ENCODE measurements at regions not wholly inside any gene's neighbourhood (a gene's known extent, or its start where the extent isn't known, plus 50 kb on each side); places are given as distances from the start of the nearest gene placed in this dataset.

DNA sequence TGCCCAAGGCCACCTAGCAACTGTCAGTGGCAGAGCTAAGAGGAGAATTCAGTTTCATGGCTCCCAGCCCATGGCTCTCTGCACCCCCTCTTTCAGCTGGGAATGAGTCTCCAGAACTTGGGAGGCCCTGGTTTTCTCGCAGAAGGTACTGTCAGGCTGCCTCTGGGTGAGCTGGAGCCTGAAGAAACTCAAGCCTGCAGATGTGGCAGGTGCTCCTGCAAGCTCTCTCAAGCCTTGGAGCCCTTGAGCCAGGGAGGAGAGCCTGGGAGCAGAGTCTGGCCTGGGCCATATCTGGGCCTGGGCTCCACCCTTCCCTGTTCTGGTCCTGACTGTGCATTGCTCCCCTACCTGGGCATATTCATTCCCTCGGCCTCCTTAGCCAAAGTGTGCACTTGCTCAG, 74.4 kb upstream of the TLE3 start:
- no peak for DNase-seq

DNA sequence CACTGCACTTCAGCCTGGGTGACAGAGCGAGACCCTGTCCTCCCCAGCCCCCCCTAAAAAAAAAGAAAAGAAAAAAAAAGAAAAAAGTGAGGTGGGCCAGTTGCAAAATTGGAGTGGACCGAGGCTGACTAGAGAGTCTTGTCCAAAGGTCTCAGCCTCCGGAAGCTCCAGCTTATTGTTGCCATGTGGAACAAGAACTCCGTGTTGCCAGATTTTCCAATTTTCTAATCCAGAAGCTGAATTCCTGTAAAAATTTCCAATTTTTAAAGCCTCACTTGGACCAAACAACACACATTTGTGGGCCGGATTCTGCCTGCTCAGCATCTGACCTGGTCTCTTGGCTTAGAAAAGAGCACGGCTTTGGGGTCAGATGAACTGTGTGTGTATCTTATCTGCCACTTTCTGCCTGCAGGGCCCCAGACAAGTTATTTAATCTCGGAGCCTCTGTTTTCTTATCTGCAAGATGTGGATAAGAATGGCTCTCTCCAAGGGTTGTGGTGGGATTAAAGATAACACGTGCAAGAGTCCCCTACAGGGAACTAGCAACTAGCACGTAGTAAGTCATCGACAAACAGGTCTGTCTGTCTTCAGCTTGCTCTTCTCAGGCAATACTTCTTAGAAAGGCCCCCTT, 73.7 kb upstream of the TLE3 start:
- no peak for DNase-seq

DNA sequence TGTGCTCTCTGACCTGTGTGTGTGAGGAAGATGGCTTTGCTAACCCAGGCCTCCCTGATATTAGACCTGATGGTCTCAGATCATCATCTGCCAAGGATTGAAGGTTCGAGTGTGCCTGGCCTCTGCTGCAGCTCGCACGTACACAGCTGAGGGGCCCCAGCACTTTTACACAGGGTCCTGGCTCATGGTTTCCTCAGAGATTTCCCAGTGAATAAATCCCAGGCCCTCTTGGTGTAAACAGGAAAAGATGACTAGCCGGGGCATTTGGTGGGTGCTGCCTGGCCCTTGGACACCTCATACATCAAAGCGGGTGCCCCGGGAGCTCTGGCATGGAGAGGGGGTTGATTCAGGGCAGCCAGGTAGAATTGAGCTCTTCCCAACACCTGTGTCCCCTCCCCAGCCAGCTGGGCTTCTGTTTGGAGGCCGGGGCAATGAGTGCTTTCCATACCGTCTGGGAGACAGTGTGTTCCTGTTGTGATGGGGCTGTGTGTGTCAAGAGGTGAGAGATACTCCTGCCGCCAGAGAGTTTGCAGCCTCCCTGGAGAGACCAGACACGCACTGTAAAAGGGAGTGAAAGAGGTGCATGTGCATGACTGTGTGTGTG, 72.5 kb upstream of the TLE3 start:
- no peak for DNase-seq

DNA sequence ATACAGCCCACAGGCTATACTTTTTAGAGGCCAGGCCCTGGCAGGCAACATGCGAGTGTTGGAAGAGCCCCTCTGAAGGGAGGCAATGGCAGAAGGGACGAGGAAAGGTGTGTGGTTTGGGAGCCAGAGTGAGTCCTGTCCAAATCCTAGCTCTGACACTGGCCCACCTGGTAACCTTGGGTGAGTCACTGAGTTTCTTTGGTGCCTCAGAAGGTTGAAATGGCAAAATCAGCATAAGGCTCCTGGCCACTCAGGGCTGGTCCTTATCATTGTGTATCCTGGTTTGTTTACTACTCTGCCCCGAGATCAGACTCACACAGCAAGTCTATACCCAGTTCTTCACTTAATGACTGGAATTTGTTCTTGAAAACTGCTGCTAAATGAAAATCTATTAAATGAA, 71.4 kb upstream of the TLE3 start:
- no peak for DNase-seq

DNA sequence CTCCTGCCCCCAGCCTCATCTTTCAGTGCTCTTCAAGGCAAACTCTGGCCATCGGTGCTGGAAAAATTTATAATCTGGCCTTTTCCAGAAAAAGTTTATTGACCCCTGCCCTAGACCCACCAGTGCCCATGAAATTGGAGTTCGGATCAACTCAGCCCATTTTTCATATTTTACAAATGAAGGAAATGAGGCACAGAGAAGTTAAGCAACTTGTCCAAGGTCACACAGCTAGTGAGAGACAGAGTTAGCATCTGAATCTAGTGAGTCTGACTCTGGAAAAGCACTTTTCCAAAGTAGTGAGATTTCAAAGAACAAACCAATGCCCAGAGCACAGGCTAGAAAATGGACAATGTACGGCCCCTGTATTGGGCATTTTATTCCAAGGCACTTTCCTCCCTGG, 69.4 kb upstream of the TLE3 start:
- DNase-seq, result no peak

DNA sequence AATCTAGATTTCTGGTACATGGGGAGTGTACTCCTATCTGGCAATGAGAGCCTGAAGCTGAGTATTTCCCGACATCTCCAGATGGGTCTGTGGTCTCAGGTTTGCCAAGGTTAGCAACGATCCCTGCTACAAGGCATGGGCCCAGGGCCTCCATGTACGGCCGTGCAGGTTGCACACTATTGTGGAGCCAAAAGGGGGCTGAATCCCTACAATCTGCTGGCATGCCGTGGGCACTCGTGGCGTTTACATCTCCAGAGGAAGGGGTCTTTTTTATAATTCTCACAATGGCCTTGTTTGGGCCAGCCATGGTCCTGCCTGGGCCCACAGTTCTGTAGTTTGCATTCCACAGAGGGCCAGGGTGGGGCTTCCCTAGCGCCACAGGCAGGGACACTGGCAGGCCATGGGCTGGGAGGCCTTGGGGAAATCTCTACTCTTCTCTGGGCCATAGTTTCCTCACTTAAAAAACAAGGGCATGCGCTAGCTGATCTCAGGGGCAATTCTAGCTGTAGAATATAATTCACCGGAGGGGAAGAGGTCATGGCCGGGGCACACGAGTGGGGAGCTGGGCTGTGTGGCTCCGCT, 68.9 kb upstream of the TLE3 start:
- DNase-seq, result no peak

DNA sequence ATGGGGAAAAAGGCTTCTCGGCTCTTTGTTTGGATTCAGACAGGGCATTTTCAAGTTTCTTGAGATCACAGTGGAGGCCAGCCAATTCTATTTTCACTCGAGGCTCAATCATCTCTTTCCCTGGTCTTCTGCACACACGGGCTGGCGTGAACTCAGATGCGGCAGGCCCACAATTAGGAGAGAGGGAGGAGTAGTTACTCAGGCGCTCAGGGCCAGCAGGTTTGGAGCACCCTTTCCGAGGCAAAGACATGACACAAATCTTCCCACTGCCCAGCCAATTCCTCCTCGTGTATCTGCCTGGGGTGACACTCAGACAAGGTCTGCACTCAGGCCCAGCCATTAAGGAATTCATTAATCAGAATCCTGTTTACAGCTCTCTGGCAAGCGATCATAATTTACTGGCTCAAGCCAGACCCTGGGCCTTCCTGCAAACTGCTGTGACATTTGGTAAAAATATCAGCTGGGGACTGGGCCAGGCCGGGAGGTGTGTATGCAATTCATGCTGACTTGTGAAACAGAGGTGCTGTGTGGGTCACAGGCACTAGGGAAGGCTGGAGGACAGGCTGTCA, 68.1 kb upstream of the TLE3 start:
- DNase-seq, result no peak

DNA sequence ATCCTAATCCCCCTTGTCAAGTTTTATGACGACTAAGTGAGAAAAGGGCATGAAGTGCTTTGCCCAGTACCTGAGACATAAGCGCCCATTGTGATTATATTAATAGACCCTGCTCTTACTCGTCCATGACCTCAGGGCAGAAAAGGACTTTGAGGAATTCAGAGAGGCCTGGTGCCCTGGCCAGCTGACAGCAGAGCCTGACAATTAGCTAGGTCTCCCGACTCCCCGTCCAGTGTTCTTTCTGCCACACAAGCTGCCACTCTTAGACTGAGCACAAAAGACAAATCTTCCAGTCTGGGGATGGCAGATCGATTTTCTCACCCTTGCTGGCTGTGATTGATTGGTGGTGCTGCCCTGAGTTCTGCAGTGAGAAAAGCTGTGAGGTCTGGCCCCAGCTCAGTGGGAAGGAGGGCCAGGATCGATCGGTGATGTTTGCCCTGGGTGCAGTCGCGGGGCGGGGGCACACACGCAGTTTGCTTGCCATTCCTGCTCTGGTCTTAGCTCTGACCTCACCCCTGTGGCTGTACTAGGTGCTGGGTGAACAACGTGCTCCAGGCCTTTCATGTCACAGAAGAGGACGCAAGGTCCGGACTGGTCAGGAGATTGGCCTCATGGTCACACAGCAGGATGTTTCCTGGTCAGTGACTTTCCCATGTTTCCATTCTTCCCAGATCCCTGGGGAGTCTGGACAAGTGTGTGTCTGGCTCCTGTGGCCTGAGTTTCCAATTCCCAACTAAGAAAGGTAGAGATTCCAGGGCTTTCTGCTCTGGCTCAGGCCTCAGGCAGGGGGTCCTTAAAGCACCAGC, 67.4 kb upstream of the TLE3 start:
- DNase-seq, result no peak

DNA sequence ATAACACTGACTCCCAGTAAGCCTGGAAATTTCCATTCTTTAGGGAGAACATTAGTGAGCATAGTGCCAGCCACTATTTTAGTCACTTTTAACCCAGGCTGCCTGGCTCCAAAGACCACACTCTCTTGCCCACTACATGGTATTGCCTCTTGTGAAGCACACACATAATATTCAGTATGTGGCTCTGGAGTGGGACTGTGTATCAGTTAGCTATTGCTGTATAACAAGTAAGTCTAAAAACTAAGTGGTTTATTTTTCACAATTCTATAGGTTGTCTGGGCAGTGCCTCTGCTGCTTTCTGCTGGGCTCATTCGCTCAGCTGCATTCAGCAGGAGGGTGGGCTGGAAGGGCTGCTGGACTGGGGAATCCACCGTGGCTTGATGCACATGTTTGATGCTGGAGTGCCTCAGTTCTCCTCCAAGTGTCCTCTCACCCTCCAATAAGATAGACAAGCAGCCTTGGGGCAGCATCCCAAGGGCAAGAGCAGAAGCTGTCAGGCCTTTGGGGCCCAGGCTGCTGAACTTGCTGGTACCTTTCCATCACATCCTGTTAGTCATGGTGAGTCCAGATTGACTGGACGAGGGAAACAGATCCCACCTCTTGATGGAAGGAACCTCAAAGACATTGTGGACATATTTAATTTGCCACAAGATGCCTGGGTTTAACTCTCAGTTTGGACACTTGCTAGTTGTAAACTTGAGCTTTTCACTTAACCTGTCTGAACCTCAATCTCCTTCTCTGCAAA, 66.6 kb upstream of the TLE3 start:
- no peak for DNase-seq

DNA sequence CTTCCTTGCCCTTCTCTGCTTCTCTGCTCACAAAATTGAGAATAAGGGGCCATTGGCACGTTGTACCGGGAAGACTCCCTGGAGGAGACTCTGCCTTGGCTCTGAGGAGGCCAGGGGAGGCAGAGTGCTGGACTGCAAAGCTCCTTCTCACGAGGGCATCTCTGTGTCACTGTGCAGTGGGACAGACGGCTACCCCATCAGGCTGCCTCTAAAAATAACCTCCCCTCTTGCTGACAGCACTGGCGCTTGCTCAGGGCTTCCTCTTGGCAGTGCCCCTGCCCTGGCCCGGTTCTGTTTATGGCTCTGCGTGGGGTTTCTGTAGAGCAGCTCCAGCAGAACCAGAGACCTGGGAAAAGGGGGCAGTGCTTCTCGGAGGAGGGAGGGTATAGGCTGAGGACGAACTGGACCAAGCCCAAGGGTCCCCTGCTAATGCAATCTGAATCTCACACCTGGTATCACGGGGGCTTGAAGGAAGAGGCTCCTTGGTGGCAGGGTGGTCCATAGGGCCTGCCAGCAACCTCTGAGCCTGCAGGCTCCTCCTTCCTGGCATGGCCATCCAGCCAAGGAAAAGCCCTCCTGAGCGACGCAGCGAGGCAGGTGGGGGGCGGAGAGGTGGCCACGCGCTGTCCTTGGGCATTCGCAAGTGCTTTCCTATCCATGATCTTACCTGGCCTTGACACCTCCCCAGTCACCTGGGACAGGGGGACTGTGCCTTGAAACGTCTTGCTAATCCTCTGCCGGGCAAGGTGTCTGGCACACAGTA, 63.3 kb upstream of the TLE3 start:
- no peak for DNase-seq

DNA sequence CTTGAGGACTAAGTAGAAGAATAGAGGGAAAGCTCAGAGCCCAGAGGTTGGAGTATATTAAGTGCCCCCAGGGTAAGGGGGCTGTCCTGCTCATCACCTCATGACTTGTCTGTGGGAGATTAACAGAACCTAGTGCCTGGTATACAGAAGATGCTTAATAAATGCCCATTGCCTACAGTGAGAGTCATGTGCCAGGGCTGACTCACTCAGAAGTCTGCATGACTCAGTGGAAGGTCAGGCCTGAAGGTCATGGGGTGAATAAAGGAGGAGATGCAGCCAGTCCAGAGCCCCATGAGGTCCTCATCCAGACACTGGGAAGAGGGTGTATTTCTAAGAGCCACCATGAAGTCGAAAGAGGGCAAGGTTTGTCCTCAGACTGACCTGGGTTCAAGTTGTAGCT, 62.5 kb upstream of the TLE3 start:
- no peak for DNase-seq

DNA sequence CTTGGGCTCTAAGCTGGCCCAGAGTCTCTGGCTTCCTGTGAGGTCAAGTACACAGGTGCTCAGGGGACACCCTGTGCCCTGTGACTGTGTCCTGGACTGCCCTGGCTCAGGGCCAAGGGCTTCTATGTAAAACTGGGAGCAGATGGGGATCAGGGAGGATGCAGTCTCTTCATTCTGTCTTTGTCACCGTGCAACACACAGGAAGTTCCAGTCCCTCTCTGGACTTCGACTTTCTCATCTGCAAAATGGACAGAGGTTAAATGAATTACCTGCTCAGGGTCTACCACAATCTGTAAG, 61.9 kb upstream of the TLE3 start:
- no peak for DNase-seq

DNA sequence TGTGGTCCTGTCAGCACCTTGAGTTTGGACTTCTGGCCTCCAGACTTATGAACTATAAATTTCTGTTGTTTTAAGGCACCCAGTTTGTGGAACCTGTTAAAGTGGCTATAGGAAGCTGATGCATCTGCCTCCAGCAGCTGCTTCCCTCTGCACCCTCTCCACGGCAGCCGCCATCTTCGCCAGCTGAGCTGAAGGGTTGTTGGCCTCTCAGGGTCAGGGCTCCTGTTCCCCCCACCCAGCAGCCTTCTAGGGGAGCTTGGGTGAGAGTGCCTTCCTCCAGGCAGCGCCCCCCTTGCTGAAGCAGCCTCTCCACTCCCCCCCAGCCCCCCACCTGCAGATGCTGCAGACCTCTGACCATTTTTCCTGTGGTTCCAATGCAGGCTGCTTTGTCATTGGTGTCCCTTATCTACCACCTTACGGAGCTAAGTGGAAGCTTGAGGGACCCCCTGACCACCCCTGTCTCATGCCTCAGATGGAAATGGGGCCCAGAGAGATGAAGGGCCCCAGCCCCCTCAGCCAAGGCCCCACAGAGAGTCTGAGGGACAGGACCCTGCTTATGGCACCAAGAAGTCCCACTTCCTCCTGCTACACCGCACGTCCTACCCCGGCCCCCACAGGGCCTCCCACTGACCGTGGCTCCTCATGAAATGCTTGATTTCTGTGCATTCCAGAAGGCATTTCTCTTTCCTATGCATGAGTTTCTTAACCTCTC, 61.4 kb upstream of the TLE3 start:
- no peak for DNase-seq

DNA sequence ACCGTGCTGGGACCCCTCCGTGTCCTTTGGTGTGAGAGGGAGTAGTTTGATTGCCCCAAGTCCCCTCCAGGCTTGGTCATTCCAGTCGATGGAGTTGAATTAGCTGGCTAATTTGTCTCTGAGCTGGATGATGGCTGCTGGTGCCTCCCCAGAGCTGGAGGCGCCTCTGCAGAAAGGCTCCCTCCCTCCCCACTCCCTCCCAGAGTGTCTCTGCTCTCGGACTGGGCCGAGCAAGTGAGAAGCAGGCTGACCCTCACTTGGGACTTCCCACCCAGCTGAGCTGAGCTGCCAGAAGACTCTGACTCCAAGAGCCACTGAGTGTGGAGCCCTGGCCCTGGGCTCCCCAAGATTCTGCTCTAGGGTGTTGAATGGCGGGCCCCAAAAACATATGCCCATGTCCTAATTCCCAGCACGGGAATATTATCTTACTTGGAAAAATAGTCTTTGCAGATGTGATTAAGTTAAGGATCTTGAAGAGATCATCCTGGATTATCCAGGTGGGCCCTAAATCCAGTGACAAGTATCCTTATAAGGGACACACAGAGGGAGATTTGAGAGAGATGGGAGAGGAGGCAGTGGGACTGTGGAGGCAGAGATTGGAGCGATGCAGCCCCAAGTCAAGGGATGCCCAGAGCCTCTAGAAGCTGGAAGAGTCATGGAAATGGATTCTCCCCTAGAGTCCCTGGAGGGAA, 60.7 kb upstream of the TLE3 start:
- no peak for DNase-seq

DNA sequence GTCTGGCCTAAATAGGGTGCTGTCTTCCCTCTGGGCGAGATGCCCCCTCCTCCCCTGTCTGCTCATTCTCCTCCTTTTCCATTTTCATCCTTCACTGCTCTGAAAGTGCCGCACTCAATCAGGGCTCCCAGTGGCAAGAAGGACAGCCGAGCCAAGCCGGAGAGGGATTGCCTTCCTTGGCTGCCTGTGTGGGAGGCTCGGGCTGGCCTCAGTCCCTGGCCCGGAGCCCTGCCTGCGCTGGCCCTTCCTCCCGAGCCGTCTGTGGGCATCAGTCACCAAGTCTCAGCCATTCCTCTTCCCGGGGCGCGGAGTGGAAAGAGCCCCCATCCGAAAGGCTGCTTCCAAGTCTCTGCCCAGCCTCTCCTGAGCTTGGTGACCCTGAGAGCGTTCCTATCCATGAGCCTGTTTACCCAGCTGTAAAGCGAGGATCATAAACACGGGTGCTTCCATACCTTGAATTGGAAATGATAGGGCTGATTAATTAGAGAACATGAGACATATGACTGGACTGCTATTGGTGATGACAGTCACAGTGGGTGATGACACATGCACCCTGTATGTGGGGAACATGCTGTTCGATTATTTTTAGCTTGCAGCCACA, 59.1 kb upstream of the TLE3 start:
- DNase-seq, result peak; percentile 56

DNA sequence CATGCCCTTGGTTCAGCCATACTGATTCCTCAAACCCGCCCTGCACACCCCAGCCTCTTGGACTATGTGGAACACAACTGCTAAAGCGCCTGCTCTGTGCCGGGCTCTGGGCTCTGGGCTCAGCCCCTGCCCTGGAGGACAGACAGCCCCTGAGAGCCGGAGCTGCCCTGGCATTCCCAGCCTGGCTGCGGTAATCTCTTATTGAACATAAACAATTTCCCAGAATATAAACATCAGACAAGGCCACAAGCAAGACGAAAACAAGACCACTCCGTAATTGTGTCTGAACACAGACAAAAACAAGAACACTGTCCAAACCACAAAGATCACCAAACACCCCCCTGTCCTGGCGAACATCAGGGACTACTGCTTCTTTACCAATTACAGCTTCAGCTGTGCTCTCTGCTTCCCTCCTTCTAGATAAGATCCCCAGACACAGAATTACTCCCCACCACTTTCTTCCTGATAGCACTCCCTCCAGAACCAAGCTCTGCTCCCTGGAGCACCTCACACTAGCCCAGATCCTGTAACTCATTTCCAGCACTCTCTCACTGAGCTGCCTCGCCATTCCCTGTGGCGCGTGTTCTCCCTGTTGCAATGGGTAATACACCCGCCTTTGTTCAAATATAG, 57.1 kb upstream of the TLE3 start:
- no peak for DNase-seq

DNA sequence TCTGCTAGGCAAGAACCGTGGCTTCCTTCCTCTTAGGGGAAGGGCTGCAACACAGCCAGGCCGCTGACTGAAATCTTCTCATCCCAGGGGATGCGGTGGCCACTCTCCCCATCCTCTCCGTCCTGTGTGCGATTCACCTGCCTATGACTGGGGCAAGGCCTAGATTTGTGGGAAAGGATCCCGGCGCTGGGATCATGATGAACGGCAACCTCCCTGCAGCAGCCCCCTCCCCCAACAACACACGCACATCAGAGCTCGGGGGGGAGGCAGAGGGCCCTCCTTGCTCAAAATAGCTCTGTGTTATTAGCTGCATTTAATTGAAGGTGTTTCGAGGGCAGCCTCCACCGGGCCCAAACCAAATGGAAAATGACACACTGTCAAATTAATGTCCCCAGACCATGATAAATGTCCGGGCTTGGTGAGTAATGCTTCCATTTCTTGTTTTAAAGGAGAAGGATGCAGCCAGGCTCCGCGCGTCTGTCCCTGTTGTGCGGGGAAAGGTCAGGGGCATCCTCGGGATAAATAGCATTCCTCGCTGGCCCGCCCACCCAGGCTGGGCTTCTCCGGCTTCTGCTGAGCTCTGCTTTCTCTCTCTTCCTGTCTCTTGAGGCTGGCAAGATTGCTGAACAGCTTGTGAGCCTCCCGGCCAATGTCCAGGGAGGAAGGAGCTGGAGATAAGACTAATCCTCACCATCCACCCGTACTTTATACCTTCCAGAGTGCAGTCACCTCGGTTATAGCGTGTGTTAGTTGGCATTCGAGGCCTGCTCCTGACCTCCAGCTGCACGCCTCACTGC, 56.4 kb upstream of the TLE3 start:
- DNase-seq, result no peak

DNA sequence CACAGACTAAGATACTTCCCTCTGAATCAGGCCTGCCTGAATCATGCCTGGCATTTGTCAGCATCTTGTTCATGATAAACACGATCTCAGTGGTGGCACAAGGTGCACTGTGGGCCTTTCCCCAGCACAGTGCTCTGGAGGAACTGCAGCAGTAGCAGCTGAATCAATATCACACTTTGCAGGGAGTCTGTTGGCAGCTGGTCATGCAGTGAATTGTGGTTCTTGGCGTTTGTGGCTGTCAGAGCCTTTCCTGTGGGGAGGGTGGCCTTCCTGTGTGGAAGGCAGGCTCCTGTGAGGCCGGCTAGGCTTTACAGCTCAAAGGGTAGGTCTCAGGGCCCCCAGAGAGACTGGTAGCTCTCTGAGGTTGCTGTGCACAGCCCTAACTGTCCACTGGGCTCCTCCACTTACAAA, 54.4 kb upstream of the TLE3 start:
- DNase-seq, result no peak

DNA sequence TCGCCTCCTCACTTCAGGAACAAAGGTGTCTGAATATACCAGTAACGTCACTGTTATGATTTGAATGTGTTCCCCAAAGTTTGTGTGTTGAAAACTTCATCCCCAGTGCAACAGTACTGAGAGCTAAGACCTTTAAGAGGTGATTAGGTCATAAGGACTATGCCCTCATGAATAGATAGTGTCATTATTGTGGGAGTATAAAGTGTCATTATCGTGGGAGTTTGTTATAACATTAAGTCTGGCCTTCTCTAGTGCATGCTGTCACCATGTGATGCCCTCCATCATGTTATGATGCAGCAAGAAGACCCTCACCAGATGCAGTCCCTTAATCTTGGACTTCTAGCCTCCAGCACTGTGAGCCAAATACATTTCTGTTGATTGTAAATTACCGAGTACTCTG, 53.7 kb upstream of the TLE3 start:
- DNase-seq, result no peak

Data from fibroblast of skin of scalp (primary cell).